GM12878 (cell line): ENCODE measurements at regions not wholly inside any gene's neighbourhood (a gene's known extent, or its start where the extent isn't known, plus 50 kb on each side); places are given as distances from the start of the nearest gene placed in this dataset.

Experiments used
- BCL3 ChIP-seq: IDR thresholded peaks from 2 replicates; pipeline ENCODE4 v1.6.1; 2011; ENCODE audit warnings: borderline replicate concordance, low read depth, mild to moderate bottlenecking, moderate library complexity, low read length; ENCODE audit not compliant: insufficient read depth, poor library complexity, severe bottlenecking
- CEBPB ChIP-seq, 2 experiments: fragments of 150-350 bp in 1 of 2; IDR thresholded peaks; 2 replicates each; pipeline ENCODE4 v1.6.1; 2012 to 2014; ENCODE audit warnings: low read depth in 2 of 2, low read length in 2 of 2, borderline replicate concordance in 1 of 2, inconsistent platforms in 1 of 2
- CHD4 ChIP-seq: fragments of 200-600 bp; sonication (generic); IDR thresholded peaks from 2 replicates; pipeline ENCODE4 v1.6.1; 2016; ENCODE audit warnings: mild to moderate bottlenecking
- CTCF ChIP-seq, 3 experiments: IDR thresholded peaks in 2 of 3; conservative IDR thresholded peaks in 1 of 3; 2 replicates each; pipeline ENCODE4 v1.5.1; 2011; ENCODE audit warnings: low read depth in 3 of 3, low read length in 3 of 3, mild to moderate bottlenecking in 3 of 3, control low read depth in 2 of 3, moderate library complexity in 2 of 3, inconsistent platforms in 1 of 3, mixed read lengths in 1 of 3; ENCODE audit not compliant: control insufficient read depth in 2 of 3, insufficient read depth in 1 of 3; ENCODE audit errors: extremely low read depth in 1 of 3
- EP300 ChIP-seq, 2 experiments: fragments of 150-350 bp in 1 of 2; IDR thresholded peaks; 2 replicates each; pipeline ENCODE4 v1.6.1; 2011 to 2012; ENCODE audit warnings: low read depth in 2 of 2, low read length in 2 of 2, borderline replicate concordance in 1 of 2, improper control_type of control experiment in 1 of 2, inconsistent platforms in 1 of 2; ENCODE audit not compliant: control insufficient read depth in 1 of 2
- ESRRA ChIP-seq: IDR thresholded peaks from 2 replicates; pipeline ENCODE4 v1.6.1; 2012; ENCODE audit warnings: mild to moderate bottlenecking, low read length, improper control_type of control experiment
- HDAC6 ChIP-seq: fragments of 200-600 bp; sonication (generic); IDR thresholded peaks from one replicate; pipeline ENCODE4 v1.8.0; 2017; ENCODE audit warnings: antibody characterized with exemption; ENCODE audit not compliant: unreplicated experiment
- JUNB ChIP-seq: IDR thresholded peaks from 2 replicates; pipeline ENCODE4 v1.6.1; 2016; ENCODE audit warnings: antibody characterized with exemption, mild to moderate bottlenecking
- MTA3 ChIP-seq: IDR thresholded peaks from 2 replicates; pipeline ENCODE4 v1.6.1; 2012; ENCODE audit warnings: low read length, inconsistent platforms, borderline replicate concordance
- MYC ChIP-seq: IDR thresholded peaks from 2 replicates; pipeline ENCODE4 v1.6.1; 2011; ENCODE audit warnings: mild to moderate bottlenecking, low read length, moderate library complexity, inconsistent platforms; ENCODE audit not compliant: insufficient read depth, insufficient replicate concordance, insufficient read length, severe bottlenecking
- NBN ChIP-seq: fragments of 450-650 bp; IDR thresholded peaks from 2 replicates; pipeline ENCODE4 v1.6.1; 2016
- POLR2AphosphoS5 ChIP-seq: IDR thresholded peaks from 2 replicates; pipeline ENCODE4 v1.6.1; 2011; ENCODE audit warnings: mild to moderate bottlenecking, low read length, inconsistent platforms
- TF ChIP-seq, protein P1 (sequence below): IDR thresholded peaks from 2 replicates; pipeline ENCODE4 v1.6.1; 2011; ENCODE audit warnings: mild to moderate bottlenecking, low read depth, low read length, moderate library complexity; ENCODE audit not compliant: insufficient replicate concordance
- TF ChIP-seq, protein P2 (sequence below): IDR thresholded peaks from 2 replicates; pipeline ENCODE4 v1.6.1; 2012; ENCODE audit warnings: low read depth, low read length, improper control_type of control experiment

DNA sequence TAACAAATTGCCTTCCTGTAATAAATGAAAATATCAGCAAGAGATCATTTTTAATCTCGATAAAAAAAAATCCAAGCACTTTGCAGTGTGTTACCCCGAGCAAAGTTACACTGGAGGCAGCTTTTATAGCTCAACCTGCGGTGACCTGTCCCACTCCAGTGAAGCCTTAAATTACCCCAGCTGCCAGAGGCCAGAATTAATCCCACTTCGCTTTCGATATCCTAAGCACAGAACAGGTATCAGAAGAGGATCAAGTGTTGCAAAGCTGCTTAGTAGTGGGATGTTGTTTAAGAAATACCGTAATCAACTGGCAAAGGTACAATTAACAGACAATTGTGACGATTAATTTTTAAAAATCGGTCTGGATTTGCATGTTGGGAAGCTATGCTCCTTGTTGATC is 314.0 kb downstream of the AGTPBP1 start:
- no peak for TF ChIP-seq CTCF (IDR thresholded peaks at IDR 0.05 in 2 of 3, conservative IDR thresholded peaks at IDR 0.05 in 1 of 3; ENCODE audit: control insufficient read depth in 2 of 3, extremely low read depth in 1 of 3, insufficient read depth in 1 of 3, low read depth in 3 of 3, low read length in 3 of 3)
- TF ChIP-seq, protein P1, sequence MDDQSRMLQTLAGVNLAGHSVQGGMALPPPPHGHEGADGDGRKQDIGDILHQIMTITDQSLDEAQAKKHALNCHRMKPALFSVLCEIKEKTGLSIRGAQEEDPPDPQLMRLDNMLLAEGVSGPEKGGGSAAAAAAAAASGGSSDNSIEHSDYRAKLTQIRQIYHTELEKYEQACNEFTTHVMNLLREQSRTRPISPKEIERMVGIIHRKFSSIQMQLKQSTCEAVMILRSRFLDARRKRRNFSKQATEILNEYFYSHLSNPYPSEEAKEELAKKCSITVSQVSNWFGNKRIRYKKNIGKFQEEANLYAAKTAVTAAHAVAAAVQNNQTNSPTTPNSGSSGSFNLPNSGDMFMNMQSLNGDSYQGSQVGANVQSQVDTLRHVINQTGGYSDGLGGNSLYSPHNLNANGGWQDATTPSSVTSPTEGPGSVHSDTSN = no peak
- no peak for TF ChIP-seq JUNB
- TF ChIP-seq NBN = no peak
- no peak for TF ChIP-seq EP300 (IDR thresholded peaks at IDR 0.05; ENCODE audit: borderline replicate concordance in 1 of 2, control insufficient read depth in 1 of 2, low read depth in 2 of 2, low read length in 2 of 2)
- no peak for TF ChIP-seq HDAC6
- TF ChIP-seq, protein P2, sequence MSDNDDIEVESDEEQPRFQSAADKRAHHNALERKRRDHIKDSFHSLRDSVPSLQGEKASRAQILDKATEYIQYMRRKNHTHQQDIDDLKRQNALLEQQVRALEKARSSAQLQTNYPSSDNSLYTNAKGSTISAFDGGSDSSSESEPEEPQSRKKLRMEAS = no peak
- TF ChIP-seq POLR2AphosphoS5 = no peak
- no peak for TF ChIP-seq MTA3
- TF ChIP-seq CHD4 = no peak
- TF ChIP-seq MYC = no peak
- TF ChIP-seq ESRRA = no peak
- TF ChIP-seq BCL3 = no peak
- TF ChIP-seq CEBPB (IDR thresholded peaks at IDR 0.05; ENCODE audit: borderline replicate concordance in 1 of 2, low read depth in 2 of 2, low read length in 2 of 2) = no peak
